OCI-LY7 (cell line): ENCODE measurements at regions not wholly inside any gene's neighbourhood (a gene's known extent, or its start where the extent isn't known, plus 50 kb on each side); places are given as distances from the start of the nearest gene placed in this dataset.

Experiments
- BruUV-seq: library from RNA; stranded (reverse); fragments of 400-500 nt; replicated peaks from 2 replicates; lab custom pipeline; 2021; lab: Mats Ljungman, UMichigan
- CTCF ChIA-PET: fragments of 300-600 bp; sonication (Branson Sonifier 250); formaldehyde crosslinking; loops from one replicate; lab custom pipeline; 2022; ENCODE audit warnings: antibody characterized with exemption; ENCODE audit not compliant: unreplicated experiment; lab: Charles Lee
- POLR2A ChIA-PET: fragments of 300-600 bp; sonication (Branson Sonifier 250); formaldehyde crosslinking; loops from one replicate; lab custom pipeline; 2022; ENCODE audit warnings: antibody characterized with exemption; lab: Charles Lee
- DNase-seq: peaks from one replicate; pipeline ENCODE4 v3.0.0-alpha.2; 2015; ENCODE audit warnings: low spot score
- H2AFZ ChIP-seq: fragments of 200-600 bp; sonication (generic), shearing (Covaris generic); 2 replicates; pipeline ENCODE4 v1.6.1; 2014; ENCODE audit warnings: mild to moderate bottlenecking, antibody characterized with exemption, low read length, moderate library complexity
- H3K27ac ChIP-seq: fragments of 200-600 bp; sonication (generic); 2 replicates; pipeline ENCODE4 v1.5.1; 2014; ENCODE audit warnings: mixed run types, low read depth, mild to moderate bottlenecking, moderate library complexity, low read length, inconsistent platforms; ENCODE audit not compliant: poor library complexity, severe bottlenecking
- H3K36me3 ChIP-seq: fragments of 200-600 bp; sonication (generic); 2 replicates; pipeline ENCODE4 v1.6.1; 2014; ENCODE audit warnings: mild to moderate bottlenecking, antibody characterized with exemption, low read length, moderate library complexity, mixed read lengths; ENCODE audit not compliant: insufficient read depth
- H3K4me1 ChIP-seq: fragments of 200-600 bp; sonication (generic); 2 replicates; pipeline ENCODE4 v1.5.1; 2014; ENCODE audit warnings: mild to moderate bottlenecking, low read length; ENCODE audit not compliant: insufficient read depth, poor library complexity, severe bottlenecking
- H3K4me2 ChIP-seq: fragments of 200-600 bp; sonication (generic); 2 replicates; pipeline ENCODE4 v1.6.1; 2014; ENCODE audit warnings: mild to moderate bottlenecking, low read length
- H3K4me3 ChIP-seq: fragments of 200-600 bp; sonication (generic); 2 replicates; pipeline ENCODE4 v1.5.1; 2014; ENCODE audit warnings: mild to moderate bottlenecking, low read depth, low read length; ENCODE audit not compliant: poor library complexity, severe bottlenecking
- H3K79me2 ChIP-seq: fragments of 200-600 bp; sonication (generic); 2 replicates; pipeline ENCODE4 v1.6.1; 2016; ENCODE audit warnings: low read depth, mild to moderate bottlenecking, low read length, moderate library complexity, mixed read lengths; ENCODE audit not compliant: insufficient read depth
- H3K9me2 ChIP-seq: fragments of 200-600 bp; sonication (generic); 2 replicates; pipeline ENCODE4 v1.6.1; 2016; ENCODE audit warnings: mild to moderate bottlenecking, low read length, mixed read lengths; ENCODE audit not compliant: insufficient read depth
- H3K9me3 ChIP-seq: fragments of 200-600 bp; sonication (generic); 2 replicates; pipeline ENCODE4 v1.6.1; 2014; ENCODE audit warnings: mild to moderate bottlenecking, mixed run types, low read length, mixed read lengths
- H4K20me1 ChIP-seq: fragments of 200-600 bp; sonication (generic); 2 replicates; pipeline ENCODE4 v1.6.1; 2014; ENCODE audit warnings: mild to moderate bottlenecking, antibody characterized with exemption, low read length, moderate library complexity, mixed read lengths; ENCODE audit not compliant: insufficient read depth
- CTCF ChIP-seq: fragments of 200-600 bp; sonication (generic); conservative IDR thresholded peaks from 2 replicates; pipeline ENCODE4 v1.5.1; 2014; ENCODE audit warnings: mild to moderate bottlenecking, antibody characterized with exemption, low read length, moderate library complexity, mixed read lengths
- EZH2phosphoT487 ChIP-seq: fragments of 200-600 bp; sonication (generic); IDR thresholded peaks from 2 replicates; pipeline ENCODE4 v1.6.1; 2018; ENCODE audit warnings: low read depth, borderline replicate concordance, mild to moderate bottlenecking, mixed run types, antibody characterized with exemption, low read length, moderate library complexity, mixed read lengths
- intact Hi-C: fragments of 100-400 bp; cut with micrococcal nuclease; formaldehyde crosslinking; loops from one replicate; pipeline ENCODE4 v1.10.0; 2022; ENCODE audit not compliant: unreplicated experiment

GRCh38 chr2:168394262-168394661 is 61.8 kb upstream of the CERS6 start:
- no peak overlapping the region for H3K4me3 ChIP-seq
- no peaks in the 10 kb centered on the region for H3K36me3 ChIP-seq
- no peak overlapping the region for H2AFZ ChIP-seq
- no peaks in the 10 kb centered on the region for H3K79me2 ChIP-seq
- H3K9me3 ChIP-seq: no peaks in the 10 kb centered on the region
- H3K4me2 ChIP-seq: no peak overlapping the region
- POLR2A ChIA-PET: interaction anchor here (0.6 kb wide), 1 partner anchor 574 kb away, joined by 3 read pairs; no protein-coding TSS in a partner anchor
- no peak for TF ChIP-seq EZH2phosphoT487
- TF ChIP-seq CTCF: no peak
- no peak overlapping the region for H3K27ac ChIP-seq
- no peaks in the 10 kb centered on the region for H4K20me1 ChIP-seq
- DNase-seq: no peak
- CTCF ChIA-PET: no interaction called here
- intact Hi-C loops: no loop called here
- H3K4me1 ChIP-seq: no peaks in the 10 kb centered on the region
- no TSS peak for BruUV-seq
- H3K9me2 ChIP-seq: no peaks in the 10 kb centered on the region

- H2AFZ ChIP-seq: no peak overlapping the region
- H3K27ac ChIP-seq: no peak overlapping the region
- intact Hi-C loops: no loop called here
- no peaks in the 10 kb centered on the region for H3K4me1 ChIP-seq
- H3K4me2 ChIP-seq: no peak overlapping the region
- no peaks in the 10 kb centered on the region for H3K36me3 ChIP-seq
- H3K9me3 ChIP-seq: no peaks in the 10 kb centered on the region
- CTCF ChIA-PET: no interaction called here
- no peaks in the 10 kb centered on the region for H3K9me2 ChIP-seq
- no peaks in the 10 kb centered on the region for H4K20me1 ChIP-seq
- no peak for DNase-seq
- TF ChIP-seq EZH2phosphoT487 (no peak), CTCF (no peak)
- POLR2A ChIA-PET: no interaction called here
- H3K79me2 ChIP-seq: no peaks in the 10 kb centered on the region
- no peak overlapping the region for H3K4me3 ChIP-seq
- BruUV-seq: no TSS peak
Observed at GRCh38 chr2:168396131-168396530, 59.9 kb upstream of the CERS6 start.

- no peaks in the 10 kb centered on the region for H3K36me3 ChIP-seq
- BruUV-seq: no TSS peak
Observed at GRCh38 chr2:168397629-168398028, 58.4 kb upstream of the CERS6 start.

More at GRCh38 chr2:168397629-168398028, 58.4 kb upstream of the CERS6 start:
- Histone ChIP-seq H3K4me1 (no peaks in the 10 kb centered on the region), H3K4me3 (no peak overlapping the region), H4K20me1 (no peaks in the 10 kb centered on the region), H3K9me3 (no peaks in the 10 kb centered on the region), H3K79me2 (no peaks in the 10 kb centered on the region), H2AFZ (no peak overlapping the region), H3K27ac (no peak overlapping the region), H3K4me2 (no peak overlapping the region), H3K9me2 (no peaks in the 10 kb centered on the region)
- CTCF ChIA-PET: no interaction called here
- POLR2A ChIA-PET: no interaction called here
- TF ChIP-seq CTCF (no peak), EZH2phosphoT487 (no peak)
- DNase-seq: no peak
- intact Hi-C loops: no loop called here
